ENCODE measurements at regions not wholly inside any gene's neighbourhood (a gene's known extent, or its start where the extent isn't known, plus 50 kb on each side); places are given as distances from the start of the nearest gene placed in this dataset.

GRCh38 chr11:19558189-19558986 lies 154.2 kb upstream of the NAV2 start:
- no peak for DNase-seq

GRCh38 chr11:19557720-19558140 lies 154.9 kb upstream of the NAV2 start:
- peak; percentile 69 for DNase-seq

- DNase-seq = no peak
These were observed 155.5 kb upstream of the NAV2 start for GRCh38 chr11:19557185-19557584.

GRCh38 chr11:19555266-19555665 lies 157.4 kb upstream of the NAV2 start:
- DNase-seq = no peak

- peak; percentile 68 for DNase-seq
These were observed 158.8 kb upstream of the NAV2 start for GRCh38 chr11:19553683-19554333.

- DNase-seq = no peak
These were observed 159.9 kb upstream of the NAV2 start for GRCh38 chr11:19552656-19553260.

- no peak for DNase-seq
These were observed 160.5 kb upstream of the NAV2 start for GRCh38 chr11:19552161-19552560.

DNA sequence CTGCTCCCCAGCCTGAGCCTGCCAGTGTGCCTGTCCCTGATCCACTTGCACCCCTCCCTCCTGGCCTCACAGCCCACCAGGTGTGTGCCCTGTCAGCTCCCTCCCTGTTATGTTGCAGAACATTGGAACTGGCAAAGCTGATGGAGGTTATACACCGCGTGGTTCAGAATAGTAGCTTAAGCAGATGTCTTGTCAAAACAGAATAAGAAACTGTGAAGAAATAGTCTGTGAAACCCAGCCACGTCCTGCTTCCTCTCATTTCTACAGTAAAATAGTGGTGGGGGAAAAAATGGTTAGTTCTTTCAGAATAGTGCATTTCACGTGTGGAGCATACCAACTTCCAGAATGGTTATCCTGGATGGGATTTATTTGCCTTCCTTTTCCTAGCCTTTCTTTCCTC lies 161.2 kb upstream of the NAV2 start:
- DNase-seq = no peak

DNA sequence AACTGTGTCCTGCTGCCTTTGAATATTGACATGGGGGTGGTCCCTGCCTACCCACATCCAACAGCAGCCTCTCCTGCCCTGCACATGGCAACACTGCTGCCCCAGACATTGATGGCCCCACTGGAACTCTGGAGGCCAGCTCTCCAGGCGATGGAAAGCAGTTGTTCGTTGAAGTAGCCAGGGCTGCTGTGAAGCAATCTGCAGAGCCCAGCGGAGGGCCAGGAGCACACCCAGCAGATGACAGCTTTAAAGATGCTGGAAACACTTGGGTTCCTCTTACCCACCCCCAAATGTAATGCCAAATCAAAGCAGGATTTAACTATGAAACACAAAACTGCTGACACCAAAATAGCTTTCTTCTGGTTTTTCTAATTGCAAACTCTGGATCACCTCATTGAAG lies 165.6 kb upstream of the NAV2 start:
- no peak for DNase-seq

DNA sequence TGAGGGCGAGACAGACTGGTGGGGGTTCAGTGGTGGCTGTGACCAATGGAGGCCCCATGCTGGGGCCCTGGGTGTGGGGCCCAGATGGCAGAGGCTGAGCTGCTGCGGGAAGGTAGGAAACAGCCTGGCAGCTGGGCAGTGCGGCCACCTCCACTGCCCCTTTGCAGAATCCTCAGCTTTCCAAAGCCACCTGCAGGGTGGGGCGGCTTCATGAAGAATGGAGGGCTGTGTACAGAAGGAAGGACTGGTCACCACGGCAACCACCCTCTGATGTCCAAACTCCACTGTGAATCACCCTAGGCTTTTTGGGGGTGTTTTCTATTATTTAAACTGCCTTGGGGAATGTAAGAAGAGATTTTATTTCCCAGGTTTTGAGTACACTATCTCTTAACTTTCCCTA lies 166.3 kb upstream of the NAV2 start:
- DNase-seq = no peak

DNA sequence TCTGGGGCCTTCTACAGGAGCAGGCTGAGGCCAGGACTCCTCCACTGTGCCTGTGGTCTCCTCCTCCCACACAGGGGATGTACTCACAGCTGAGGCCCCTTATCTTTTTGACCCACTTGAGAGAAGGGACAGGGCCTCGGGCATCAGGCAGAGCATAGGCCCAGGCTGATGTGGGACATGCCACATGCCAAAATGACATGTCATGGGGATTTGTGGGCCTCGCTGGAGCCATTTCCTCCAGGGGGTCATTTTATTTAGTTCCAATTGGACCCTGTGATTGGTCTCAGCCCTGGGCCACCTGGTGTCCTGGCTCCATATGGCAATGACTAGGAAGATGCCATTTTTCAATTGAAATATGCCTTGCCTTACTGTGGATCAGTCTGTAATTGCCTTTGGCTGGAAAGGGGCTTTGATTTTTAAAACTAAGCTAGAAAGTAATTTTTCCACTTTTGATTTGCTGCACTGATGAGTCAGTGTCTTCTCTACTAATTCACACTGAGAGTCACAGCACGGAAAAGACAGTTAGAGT lies 171.1 kb upstream of the NAV2 start:
- DNase-seq = no peak

- DNase-seq = no peak
These were observed 172.8 kb upstream of the NAV2 start for GRCh38 chr11:19539861-19540260.

DNA sequence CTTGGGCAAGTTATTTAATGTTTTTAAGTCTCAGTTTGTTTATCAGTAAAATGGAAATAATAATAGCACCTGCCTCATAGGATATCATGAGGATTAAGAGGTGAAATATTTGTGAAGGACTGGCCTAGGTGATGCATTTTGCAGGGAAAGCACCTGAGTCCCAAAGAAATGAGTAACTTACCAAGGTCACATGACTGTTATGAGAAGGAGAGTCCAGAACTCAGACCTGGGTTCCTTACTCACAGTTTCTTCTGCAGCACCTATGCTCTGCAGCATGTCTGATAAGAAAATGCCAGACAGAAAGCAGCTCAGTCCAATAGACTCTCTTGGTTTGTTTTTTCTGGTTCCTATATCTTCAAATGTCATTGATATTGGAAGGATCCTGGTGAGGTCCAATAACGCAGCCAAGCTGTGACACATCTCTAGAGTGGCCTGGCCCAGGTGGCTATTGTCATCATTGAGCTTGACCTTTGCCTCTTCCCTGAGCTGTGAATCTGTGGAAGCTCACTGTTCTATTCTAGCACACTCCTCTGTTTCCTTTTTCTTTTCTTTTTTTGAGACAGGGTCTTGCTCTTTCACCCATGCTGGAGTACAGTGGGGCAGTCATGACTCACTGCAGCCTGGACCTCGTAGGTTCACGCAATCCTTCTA lies 174.7 kb upstream of the NAV2 start:
- DNase-seq = no peak

DNA sequence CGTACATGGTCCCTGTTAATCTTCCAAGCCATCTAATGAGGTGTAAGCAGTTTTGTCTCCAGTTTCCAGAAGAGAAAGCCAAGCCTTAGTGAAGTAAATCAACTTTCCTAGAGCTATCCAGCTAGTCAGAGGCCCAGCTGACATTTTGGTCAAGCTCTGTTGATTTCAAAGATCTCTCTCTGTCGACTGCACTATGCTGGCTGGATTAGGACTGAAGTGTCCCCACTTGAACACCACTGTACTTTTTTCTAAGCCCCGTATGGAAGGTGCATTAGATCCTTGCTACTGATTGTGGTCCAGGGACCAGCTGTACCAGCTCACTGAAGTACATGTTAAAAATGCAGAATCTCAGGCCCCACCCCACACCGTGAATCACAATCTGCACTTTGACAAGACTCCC lies 176.5 kb upstream of the NAV2 start:
- DNase-seq = no peak

DNA sequence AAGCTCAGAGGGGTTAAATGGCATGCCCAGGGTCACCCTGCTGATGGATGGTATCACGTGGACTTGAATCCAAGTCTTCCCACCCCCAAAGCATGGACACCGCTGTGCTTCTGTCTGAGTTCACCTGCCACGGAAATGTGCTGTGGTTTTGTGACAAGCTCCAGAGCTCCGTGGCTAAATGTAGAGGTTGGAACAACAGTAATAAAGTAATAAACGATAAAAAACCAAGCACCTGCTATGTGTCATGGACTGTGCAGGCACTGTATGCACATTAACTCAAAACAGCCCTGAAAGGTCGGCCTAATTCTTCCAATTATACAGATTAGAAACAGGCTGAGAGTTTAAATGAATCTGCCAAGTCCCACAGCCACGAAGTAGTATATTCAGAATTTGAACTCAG lies 182.1 kb upstream of the NAV2 start:
- DNase-seq = no peak

DNA sequence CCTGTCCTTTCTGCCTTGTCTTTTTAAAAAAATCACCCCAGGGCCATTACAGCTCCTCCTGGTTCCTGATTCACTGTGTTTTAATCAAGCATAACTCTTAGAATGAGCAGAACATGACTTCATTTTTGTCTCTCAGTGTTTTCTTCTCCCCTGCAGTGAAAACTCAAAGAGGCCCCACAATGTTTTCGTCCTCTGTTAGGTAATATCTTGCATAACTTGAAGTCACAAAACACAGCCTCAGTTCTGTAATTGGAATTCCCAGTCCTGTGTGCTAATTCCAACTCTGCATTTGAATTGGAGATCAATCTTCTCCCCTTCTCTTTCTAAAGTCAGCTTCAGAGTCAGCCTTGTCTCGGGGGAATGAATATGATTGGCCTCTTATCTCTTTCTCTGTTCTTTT lies 186.5 kb upstream of the NAV2 start:
- DNase-seq = no peak

- DNase-seq = no peak
These were observed 186.9 kb upstream of the NAV2 start for GRCh38 chr11:19525714-19526113.

DNA sequence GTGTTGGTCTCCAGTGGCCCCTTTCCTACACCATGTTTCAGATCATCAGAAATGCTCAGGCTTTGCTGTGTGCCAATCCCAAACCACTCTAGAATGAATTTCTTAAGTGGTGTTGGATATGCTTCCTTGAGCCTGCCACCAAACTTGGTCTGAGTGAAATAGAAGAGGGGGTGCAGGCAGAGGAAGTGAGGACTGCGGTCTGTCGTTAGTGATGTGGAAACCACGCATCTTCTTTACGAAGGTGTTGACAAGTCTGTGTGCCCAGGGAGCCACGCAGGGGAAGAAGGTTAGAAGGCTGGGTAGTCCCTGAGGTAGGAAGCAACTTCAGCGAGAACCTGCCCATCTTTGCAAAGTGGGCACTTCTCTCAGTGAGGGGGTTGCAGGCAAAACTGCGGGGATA lies 187.4 kb upstream of the NAV2 start:
- DNase-seq = no peak

GRCh38 chr11:19524171-19524671 lies 188.4 kb upstream of the NAV2 start:
- no peak for DNase-seq

GRCh38 chr11:19520681-19521080 lies 192.0 kb upstream of the NAV2 start:
- DNase-seq = no peak

- DNase-seq = no peak
These were observed 192.6 kb upstream of the NAV2 start for GRCh38 chr11:19519912-19520641.

GRCh38 chr11:19519353-19519752 lies 193.3 kb upstream of the NAV2 start:
- DNase-seq = no peak

- DNase-seq = no peak
These were observed 199.4 kb upstream of the NAV2 start for GRCh38 chr11:19513253-19513652.
